ENCODE measurements at regions not wholly inside any gene's neighbourhood (a gene's known extent, or its start where the extent isn't known, plus 50 kb on each side); places are given as distances from the start of the nearest gene placed in this dataset.

DNA sequence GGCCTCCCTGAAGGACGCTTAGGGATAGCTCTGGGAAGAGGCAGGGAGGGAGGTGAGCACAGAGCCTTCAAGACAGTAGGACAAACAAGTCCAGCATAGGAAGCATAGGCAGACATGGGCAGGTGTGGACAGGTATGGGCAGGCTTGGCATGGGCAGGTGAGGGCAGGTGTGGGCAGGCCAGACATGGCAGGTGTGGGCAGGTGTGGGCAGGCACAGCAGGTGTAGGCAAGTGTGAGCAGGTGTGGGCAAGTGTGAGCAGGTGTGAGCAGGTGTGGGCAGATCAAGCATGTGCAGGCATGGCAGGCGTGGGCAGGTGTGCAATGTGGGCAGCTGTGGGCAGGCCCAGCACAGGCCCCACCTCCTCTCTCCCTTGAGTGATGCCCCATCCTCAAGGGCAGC lies 148.8 kb upstream of the ZMIZ1 start:
- no peak for DNase-seq

DNA sequence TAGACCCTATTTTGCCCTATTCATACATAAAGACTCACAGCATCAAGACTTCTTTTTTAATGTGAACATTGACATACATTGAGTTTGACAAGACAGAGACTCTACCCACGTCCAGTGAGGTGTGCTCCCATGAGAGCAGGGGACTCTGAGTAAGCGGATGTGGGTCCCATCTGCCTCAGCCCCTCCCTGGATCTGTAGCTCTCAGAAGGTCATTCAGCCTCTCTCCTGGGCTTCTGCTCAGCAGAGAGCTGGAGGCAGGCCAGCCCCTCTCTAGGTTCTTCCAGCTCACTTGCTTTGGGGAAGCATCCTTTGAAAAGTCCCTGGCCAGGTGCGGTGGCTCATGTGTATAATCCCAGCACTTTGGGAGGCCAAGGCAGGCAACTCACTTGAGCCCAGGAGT lies 146.9 kb upstream of the ZMIZ1 start:
- DNase-seq, result no peak

DNA sequence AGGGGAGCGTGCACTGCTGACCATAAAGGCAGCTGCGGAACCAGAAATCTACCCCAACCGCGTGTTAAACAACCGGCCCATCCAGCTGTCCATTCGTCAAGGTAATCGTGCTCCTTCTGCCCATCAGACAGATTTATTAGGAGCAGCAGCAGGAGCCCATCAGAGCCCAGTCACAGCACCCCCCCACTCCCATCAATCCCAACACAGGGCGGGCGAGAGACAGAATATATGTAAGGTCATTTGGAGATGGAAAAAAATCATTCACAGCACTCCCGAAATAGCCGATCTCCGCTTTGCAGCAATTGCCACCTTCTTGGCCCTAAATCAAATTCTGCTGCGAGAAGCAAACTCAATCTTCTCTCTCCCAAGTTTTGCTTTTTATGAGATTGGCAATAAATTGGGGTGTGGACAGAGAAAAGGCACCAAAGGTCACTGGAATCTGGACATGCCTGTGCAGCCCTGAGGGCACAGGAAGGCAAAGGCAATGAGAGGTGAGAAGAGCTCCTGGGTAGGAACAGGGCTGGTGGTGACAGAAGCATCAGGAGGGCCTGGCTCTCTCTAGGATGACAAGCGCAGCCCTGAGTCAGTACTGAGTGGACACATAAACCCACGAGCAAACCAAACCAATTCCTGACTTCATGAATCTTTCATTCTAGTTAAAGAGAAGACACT lies 145.0 kb upstream of the ZMIZ1 start:
- no peak for DNase-seq

DNA sequence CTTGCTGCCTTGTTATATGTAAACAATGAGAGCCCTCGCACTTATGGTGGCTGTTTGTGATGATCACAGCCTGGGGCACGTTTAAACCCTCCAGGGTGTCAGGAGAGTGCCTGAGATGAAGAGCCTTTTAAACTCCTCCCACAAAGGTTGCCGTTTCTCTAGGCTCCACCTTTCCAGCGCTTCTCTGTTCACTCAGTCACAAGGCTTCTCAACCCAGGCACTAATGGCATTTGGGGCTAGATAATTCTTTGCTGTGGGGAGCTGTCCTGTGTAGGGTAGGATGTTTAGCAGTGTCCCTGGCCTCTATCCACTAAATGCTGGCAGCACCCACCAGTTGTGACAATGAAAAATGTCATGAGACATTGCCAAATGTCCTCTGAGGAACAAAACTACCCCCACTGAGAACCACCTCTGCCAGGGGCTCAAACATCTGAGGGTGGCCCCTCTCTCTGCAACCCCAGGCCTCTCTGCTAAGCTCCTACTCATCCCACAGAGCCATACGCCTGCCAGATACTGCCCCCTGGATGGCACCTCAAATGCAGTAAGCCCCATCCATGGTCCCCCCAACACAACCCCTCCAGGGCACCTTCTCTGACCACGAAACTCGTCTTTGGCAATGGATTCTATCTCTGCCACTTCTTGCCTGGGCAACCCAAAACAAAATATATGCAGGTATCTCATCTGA lies 144.3 kb upstream of the ZMIZ1 start:
- no peak for DNase-seq

DNA sequence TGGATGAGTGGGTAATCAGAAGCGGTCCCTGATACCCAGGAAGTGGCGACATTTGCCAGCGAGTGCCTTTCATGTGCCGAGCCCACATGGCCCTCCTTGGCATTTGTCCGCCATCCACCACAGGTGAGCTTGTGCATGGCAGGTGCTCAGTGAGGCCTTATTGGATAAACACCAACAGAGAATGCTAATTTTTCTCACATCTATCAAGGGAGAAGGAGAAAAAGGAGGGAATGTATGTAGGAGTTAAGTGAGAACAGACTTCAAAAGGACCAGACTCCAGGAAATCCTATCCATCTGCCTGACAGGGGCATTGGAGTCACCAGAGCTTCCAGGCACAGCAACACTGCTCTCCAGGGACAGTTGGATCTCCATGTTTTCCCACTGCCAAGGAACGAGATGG lies 143.5 kb upstream of the ZMIZ1 start:
- no peak for DNase-seq

DNA sequence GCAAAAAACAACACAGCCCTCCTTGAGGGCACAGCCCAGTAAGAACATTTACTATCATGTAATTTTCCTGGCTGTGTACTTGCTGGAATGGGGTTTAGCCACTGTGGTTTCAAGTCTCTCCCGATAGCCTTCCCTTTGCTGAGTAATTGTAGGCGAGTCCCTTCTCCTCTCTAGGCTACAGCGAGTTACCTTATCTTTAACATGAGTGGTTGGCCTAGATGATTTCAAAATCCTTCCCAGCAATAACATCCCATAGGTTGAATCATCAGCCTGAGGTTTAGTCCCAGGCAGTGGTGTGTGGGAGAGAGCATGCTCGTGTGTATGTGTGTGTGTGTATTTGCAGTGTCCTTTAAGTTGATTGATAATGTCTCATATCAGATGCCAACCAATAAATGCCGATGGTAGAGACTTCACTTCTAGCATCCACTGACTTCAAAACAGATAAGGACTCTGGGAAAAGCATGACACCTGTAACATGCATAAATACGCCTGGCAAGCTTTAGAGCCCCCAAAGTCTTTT lies 142.9 kb upstream of the ZMIZ1 start:
- no peak for DNase-seq

DNA sequence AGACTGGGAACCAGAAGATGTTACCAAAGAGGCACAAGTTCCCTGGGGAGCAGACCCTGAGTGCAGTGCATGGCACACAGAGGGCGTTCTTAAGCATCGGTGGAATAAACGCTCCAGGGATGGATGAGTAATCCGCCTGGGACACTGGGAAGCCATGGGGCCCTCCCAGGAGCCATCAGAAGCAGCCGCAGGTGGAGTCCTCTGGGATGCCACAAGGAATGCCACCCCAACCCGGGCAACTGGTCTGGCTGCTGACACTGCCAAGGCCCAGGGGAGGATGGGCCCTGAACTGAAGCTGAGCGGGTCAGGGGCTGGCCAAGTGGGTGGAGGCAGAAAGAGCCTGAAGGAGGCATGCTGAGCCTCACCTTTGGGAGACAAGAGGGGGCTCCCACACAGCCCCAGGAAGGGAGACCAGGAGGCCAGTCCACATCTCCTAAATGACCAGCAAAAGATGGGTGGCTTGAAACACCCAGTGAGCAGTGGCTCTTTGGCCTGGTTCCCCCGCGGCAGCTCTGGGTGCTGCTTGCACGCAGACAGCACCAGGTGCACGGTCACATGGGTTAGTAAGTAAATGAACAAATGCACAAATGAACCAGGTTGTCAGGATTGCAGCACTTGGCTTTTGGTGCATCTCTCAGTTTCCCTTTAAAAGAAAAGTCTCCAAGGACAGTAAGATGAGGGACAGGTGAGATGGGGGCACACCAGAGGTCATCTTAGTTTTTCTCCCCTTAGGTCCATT lies 141.3 kb upstream of the ZMIZ1 start:
- no peak for DNase-seq

DNA sequence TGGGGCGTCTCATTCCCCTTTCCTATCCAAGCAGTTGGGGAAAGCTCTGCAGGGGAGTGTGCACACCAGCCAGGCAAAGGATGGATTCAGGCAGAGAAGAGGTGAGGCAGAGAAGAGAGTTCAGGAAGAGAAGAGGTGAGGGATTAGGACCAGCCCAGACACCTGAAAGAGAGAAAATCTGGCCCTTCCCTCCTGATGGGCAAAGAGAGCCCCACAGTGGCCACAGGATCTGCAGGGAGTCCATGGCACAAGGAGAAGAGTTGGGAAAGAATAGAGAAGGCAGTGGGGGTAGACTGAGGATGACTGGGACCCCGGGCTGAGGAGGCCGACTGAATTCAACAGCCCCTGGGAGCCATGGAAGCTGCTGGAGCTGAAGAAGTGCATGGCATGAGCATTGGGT lies 140.4 kb upstream of the ZMIZ1 start:
- no peak for DNase-seq

DNA sequence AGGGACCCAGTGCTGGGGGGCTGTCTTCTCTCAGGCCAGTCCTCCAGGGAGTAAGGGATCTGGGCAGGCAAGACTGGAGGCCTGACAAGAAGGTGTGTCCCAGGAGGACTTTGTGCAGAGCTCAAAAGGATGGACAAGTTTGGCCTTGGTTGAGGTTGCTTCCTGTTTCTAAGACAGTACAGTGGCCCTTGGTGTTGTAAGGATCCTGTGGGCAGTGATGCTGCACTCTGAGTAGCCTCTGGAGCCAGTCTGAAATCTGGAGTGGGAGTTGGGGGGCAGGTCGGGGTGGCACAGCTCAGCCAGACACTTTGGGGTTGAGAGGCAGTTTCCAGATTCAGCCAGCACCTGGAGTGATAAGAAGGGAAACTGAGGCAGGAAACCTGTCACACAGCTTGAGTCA lies 139.2 kb upstream of the ZMIZ1 start:
- no peak for DNase-seq

DNA sequence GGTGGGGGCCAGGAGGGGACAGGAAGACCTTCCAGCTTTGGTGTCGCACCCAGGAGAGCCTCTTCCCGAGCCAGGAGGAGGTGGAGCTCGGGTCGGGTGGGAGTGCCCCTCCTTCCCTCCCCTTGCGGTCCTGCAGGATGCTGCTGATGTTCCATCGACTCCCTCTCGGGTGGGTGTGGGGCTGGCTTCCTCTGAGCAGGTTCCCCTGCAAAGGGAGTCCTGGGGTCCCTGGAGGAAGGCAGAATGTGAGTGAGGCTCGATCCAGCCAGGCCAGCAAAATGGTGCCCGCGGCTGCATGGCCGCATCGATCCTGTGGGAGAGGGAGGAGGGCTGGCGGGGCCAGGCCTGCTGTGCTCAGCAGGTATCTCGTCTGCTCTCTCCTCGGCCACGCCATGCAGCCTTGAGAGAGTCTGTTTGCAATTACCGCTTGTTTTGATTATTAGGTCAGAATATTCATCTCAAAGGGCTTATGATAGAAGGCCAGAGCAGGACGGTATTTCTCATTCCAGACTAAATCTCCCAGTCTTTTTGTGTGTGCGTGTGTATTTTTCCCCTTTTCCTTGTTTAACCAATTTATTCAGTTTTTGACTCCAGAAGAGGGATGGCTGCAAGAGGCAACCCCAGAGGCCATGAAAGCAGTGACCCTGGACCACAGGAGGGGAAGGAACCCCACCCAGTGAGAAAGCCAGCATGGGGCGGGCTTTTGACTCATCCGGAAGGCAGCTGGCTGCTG lies 137.3 kb upstream of the ZMIZ1 start:
- no peak for DNase-seq

DNA sequence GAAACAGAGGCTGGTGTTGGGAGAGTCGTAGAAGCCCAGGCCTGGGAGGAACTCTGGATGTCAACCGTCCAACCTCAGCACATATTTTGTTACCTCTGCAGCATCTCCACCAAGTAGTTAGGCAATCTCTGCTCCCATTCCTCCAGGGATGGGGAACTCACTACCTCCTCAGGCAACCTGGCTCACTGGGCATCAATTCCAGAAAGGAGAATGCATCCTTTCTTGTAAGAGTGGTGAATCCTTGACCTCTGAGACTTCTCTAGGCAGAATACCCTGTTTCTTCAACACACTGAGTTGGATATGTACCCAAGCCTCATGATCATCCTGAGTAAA lies 136.7 kb upstream of the ZMIZ1 start:
- DNase-seq, result no peak

DNA sequence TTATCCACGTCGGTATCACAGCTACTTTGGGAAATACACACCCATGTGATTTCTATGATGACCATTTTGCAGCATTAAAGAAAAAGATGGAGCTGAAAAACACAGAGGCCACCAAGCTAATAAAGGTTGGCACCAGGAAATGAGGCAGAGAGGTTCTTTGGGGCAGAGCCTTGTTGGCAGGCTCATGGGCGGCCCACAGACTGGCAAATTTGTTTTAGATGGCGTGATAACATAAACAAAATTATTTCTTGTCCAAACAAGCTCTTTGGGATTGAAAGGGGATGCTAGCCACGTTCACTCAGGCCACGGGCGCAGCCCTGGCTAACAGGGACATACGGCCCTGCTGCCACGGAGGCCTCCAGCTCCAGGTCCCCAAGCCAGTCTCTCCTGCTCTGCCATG lies 135.9 kb upstream of the ZMIZ1 start:
- no peak for DNase-seq

DNA sequence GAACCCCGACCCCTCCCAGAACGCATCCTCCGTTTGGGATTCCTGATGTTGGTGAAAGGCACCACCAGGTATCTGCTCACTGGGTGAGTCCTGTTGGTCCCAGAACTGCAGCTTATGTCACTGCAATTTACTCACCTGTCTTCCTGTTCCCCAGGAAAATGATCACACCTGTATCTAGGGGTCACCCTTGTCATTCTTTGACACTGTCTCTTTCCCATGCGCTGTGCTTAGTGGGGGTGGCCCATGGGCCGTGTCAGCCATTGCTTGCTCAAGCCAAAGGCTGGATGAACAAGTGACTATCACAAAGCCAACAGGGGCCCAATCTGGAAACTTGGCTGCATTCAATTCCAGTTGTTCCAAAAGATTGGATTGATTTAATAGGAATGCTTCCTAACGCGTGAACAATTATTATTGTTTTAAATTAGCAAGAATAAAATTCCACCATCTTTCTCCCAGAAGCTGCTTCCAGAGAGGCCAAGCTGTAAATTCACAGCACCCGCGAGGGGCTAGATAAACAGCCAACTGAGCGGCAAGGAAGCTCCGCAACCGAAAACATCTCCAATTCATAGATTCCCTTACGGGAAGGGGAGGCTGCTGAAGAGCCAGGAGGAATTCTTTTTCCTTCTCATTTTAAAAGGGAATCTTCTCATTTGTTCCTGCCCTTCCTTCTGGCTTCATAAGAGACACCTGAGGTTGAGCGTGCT lies 134.8 kb upstream of the ZMIZ1 start:
- no peak for DNase-seq

DNA sequence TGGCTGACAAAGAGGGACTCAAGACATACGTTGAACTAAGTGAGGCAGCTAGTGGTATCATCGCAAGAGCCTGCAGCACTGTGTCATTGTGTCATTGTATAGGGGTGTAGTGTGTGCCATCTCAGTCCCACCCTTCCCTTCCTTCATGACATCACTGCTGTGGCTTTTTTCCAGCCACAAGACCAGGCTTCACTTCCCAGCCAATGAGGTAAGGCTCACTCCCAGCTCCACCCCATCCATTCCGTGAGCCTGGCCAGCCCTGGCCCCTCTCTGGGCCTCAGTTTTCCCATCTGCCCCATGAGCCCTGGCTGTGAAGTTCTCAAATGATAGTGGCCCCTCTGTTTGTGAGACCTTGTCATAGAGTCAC lies 134.3 kb upstream of the ZMIZ1 start:
- DNase-seq, result no peak

DNA sequence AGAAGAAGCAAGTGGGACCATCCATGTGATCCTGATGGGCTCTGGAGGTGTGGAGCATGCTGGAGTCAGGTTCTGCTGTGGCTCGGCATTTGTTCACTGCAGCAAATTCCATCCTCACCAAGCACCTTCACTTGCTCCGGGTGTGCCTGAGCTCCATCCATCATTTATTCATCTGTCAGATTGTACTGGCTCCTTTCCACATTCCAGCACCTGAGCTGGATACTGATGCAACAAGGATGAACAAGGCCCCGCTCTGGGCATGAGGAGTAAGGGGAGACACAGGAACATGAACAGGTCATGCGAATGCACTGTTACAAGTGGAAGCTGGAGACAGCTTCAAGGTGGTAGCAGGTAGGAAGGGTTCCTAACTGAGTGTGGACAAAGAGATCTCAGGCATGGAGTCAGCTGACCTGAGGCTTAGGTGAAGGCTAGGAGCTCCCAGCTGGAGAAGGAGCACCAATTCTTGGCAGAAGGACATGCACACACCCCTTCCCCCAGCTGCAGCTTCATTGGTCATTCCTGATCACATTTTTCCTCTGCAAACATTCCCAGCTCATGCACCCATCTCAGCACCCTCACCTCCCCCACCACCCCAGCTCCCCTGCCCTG lies 133.7 kb upstream of the ZMIZ1 start:
- DNase-seq, result no peak

DNA sequence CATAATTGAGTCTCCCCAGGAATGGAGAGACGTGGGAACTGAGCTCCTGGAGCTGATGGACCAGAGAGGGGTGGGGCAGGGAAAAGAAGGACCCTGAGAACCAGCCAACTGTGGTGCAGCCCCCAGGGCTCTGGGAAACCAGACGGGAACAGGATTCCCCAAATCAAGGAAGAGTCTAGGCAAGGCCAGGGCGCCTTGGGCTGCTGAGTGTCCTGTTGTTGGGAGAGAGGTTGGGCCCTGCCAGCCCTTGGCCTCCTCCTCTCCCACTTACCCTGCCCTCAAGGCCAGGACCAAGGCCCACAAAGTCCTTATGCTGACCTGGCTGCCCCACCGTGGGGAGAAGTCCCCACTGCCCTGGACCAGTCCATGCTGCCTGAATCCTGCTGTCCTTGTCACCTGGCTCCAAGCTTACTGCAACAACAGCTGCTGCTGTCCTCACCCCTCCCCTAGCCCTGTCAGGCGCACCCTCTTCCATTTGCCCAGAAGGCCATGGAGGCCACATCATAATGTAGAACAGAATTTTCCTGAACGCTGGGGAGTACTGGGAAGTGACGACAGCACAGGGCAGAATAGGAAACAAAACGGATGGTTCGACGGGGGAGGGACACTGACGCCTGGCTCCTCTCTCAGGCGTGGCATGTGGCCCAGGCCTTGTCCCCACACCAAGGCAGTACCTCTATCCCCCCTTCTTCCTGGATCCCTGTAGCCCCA lies 132.9 kb upstream of the ZMIZ1 start:
- DNase-seq, result no peak

DNA sequence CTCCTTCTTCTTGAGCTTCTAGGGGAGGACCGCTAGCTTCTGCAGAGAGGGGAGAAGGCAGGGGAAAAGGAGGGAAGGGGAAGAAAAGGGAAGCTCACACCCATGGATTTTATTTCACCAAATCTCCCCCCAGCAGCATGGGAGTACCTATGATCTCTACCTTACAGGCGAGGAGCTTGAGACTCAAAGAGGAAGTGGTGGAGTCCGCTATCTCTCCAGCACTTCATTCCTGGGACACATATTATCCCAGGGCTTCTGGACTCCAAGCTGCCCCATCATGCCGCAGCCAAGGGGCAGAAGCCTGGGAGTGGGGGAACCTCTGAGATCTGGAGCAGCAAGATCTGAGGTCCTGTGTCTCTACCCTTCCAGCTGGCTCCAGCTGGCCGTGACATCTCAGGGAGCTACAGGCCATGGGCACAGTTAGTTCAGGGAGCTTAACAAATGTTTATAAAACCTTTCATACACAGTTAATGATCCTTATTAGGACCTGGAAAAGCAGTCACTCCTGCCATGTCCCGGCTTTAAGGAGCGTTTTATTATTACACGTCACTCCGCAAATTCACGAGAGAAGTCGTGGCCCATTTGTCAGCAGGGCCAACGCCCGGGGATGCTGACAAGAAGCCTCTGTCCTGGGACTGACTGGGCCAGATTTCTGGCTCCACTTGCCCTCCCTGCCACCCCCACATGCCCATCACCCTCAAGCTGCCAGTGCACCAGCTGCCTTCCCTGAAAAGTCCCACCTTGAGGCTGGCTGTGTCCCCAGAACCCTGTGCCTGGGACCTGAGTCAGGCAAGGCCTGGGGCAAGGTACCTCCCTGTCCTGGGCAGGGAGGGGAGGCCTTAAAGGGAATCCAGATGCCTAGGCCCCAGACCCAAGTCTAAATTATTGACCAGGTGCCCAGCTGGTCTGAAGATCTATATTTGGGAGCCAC lies 132.1 kb upstream of the ZMIZ1 start:
- no peak for DNase-seq

DNA sequence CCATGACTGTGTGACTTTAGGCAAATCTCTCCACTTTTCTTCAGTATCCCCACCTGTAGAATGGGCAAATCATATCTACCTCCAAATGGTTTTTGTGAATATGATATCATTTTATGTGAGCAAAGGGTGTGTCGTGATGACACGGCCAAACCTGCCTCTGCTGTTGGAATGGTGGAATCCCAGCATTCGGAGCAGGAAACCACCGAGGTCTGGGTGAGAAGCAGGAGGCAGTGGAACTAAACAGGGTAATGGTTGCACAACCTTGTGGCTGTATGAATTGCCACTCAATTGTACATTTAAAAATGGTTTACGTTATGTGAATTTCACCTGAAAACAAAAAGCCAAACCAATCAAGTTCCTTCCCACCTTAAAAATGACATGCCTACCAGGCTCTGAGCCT lies 131.4 kb upstream of the ZMIZ1 start:
- no peak for DNase-seq

DNA sequence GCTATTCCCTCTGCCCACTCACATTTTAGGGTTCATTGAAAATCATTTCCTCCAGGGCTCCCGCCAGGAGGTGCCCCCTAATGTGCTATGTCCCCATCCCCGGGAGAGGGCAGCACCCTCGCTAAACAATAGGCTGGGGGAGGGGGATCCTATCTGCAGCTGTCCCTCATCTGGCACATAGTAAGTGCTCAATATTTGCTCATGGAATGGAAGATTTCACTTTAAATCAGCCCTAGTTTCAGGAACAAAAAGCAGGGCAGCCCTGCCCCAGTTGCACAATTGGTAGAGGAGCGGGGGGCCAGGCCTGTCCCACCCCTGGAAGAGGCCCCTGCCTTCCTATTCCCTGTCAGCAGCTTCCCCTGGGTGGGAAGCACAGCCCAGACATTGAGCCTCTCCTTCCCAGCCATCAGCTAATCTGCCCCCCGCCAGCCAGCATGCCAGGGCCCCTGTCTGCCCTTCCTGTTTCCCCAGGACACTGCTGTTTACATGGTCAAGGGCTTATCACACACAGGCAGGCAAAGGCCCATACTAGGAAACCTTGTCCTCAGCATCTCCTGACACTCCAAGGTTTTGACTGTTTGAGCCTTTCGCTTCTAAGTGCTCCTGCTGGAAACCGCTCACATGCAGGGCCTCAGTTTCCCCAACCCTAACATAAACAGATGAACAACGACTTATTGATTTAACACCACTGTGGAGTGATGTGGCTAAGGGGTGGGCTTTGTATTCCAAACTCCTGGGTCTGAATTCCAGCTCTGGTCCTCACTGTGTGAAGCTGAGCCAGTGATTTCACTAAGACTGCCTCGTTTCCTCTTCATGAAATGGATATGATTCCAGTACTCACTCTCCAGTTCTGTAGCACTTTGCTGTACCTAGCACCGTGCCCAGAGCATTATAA lies 130.7 kb upstream of the ZMIZ1 start:
- no peak for DNase-seq

Measured in NCI-H2081 (cell line).